ENCODE measurements at regions not wholly inside any gene's neighbourhood (a gene's known extent, or its start where the extent isn't known, plus 50 kb on each side); places are given as distances from the start of the nearest gene placed in this dataset.

DNA sequence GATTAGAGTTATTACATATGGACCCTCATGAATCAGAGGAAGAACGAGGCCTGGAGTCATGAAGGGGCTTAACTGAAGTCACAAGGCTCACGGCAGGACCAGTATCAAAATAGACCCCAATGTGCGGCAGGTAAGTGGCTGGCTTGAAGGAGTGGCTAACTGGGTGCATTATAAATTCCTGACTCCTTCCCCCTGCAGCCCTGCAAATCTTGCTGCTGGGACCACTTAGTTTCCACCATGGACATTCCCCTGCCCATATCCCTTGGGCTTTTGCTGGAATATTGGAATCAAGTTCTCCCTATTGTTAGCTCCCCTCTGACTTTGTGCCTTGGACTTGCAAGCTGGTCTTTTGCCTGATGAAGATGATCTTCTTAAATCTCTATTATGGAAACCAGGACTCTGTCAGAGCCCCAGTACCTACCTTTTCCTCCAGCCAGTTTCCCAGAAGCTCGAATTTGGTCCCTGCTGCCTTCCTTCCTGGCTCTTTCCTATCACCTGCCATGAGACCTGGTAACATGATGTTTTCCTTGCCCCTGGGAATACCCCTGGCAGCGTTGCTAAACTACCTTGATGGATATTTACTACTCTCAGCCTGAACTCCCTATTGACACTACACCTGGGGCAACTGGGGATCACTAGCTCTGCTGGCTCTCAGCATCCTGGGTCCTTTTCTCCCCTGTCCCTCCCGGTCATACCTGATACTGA lies 156.0 kb upstream of the JUN start:
- TF ChIP-seq, protein P1, sequence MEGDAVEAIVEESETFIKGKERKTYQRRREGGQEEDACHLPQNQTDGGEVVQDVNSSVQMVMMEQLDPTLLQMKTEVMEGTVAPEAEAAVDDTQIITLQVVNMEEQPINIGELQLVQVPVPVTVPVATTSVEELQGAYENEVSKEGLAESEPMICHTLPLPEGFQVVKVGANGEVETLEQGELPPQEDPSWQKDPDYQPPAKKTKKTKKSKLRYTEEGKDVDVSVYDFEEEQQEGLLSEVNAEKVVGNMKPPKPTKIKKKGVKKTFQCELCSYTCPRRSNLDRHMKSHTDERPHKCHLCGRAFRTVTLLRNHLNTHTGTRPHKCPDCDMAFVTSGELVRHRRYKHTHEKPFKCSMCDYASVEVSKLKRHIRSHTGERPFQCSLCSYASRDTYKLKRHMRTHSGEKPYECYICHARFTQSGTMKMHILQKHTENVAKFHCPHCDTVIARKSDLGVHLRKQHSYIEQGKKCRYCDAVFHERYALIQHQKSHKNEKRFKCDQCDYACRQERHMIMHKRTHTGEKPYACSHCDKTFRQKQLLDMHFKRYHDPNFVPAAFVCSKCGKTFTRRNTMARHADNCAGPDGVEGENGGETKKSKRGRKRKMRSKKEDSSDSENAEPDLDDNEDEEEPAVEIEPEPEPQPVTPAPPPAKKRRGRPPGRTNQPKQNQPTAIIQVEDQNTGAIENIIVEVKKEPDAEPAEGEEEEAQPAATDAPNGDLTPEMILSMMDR (IDR thresholded peaks at IDR 0.05; ENCODE audit: insufficient read depth, low read length): no peak

DNA sequence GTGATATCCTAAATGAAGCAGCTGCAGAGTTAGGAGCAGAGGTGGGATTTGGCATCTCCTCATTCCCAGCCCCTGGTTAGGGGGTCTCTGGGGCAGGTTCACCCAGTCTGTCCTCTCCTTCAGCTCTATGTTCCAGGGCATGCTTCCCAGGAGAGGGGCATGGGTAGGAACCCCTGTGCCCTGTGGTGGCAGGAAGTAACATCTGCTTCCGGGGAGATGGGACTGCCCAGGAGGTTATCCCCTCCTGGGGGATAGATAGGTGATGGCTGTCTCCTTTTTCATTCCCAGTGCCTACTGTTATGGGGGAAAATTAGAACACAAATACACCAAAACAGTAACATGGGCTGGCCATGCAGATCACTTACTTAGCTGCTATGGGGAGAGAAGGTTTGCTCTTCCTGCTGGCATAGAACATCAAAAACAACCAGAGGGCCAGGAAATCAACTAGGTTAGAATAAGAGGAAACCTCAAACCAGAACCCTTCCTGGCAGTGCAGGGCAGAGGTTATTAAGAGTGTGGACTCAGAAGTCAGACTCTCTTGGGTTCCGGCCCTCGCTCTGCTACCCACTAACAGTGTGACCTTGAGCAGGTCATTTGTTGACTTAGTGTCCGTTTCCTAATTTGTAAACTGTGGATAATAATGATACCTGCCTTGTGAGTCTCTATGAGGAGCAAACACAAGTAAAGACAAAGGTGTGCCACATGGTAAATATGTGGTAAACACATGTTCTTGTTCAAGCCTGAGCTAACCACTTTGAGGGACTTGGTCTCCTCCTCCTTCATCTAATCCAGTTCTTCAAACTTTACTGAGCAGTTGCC lies 157.8 kb upstream of the JUN start:
- DNase-seq (ENCODE audit: low read depth): no peak
- TF ChIP-seq, protein P1 (IDR thresholded peaks at IDR 0.05; ENCODE audit: insufficient read depth, low read length): no peak
- no peak overlapping the region for H3K4me3 ChIP-seq (ENCODE audit: low read depth, low read length)

More for the DNA sequence above, 156.0 kb upstream of the JUN start:
- DNase-seq (ENCODE audit: low read depth): no peak
- no peak overlapping the region for H3K4me3 ChIP-seq (ENCODE audit: low read depth, low read length)

DNA sequence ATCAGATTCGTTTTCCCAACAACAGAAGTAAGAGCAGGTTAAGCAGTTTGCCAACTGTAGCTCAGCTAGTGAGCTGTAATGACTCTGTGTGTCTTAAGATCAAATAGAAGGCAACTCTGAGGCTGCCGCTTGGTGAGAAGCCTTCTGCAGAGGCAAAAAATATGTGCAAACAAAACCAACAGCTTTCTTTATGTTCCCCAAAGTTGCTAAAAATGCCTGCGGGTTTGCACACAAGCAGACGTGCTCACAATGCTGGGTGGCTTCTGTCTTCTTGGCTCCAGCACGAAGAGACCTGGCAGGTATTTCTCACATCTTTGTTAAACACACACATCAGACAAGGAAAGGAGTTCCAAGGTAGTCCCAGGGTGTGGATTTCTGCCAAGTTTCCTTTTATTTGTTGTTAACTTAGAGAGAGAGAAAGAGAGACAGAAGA lies 158.9 kb upstream of the JUN start:
- TF ChIP-seq, protein P1 (IDR thresholded peaks at IDR 0.05; ENCODE audit: insufficient read depth, low read length): no peak
- DNase-seq (ENCODE audit: low read depth): no peak
- no peak overlapping the region for H3K4me3 ChIP-seq (ENCODE audit: low read depth, low read length)

DNA sequence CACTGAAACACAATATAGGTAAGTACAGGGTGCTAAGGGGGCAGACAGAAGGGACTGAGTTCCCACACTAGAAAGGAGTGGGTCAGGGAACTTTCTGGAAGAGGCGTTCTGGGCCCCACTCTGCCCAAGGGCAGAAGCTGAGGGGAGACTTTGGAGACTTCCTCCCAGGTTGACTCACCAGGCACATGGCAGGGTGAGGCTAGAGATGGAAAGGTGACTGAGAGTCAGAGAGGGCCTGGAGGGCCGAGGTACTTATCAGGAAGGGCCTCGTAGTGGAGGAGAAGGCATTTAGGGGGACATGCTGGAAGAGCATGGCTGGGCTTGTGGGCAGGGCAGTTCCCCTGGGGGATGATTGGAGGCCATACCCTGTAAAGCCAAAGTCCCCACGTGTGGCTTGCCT lies 159.9 kb upstream of the JUN start:
- no peak overlapping the region for H3K4me3 ChIP-seq (ENCODE audit: low read depth, low read length)
- DNase-seq (ENCODE audit: low read depth): no peak
- TF ChIP-seq, protein P1 (IDR thresholded peaks at IDR 0.05; ENCODE audit: insufficient read depth, low read length): no peak

DNA sequence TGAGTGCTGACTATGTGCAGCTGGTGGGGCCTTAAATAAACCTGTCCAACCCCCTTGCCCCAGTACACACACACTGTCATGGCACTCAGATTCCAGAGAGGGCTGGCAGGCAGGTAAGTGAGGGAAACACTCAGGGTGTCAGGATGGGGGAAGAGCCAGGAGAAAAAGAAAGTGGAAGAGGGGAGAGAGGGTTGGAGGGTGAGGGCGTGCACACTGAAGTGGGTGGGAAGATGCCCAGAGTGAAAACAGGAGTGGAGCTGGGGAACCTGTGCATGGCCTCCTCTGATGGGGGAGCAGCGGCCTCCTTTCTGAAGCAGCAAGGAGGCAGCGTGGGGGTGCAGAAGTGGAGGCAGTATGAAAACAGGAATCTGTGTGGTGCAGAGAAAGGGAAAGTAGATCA lies 160.6 kb upstream of the JUN start:
- no peak overlapping the region for H3K4me3 ChIP-seq (ENCODE audit: low read depth, low read length)
- TF ChIP-seq, protein P1 (IDR thresholded peaks at IDR 0.05; ENCODE audit: insufficient read depth, low read length): no peak
- no peak for DNase-seq (ENCODE audit: low read depth)

DNA sequence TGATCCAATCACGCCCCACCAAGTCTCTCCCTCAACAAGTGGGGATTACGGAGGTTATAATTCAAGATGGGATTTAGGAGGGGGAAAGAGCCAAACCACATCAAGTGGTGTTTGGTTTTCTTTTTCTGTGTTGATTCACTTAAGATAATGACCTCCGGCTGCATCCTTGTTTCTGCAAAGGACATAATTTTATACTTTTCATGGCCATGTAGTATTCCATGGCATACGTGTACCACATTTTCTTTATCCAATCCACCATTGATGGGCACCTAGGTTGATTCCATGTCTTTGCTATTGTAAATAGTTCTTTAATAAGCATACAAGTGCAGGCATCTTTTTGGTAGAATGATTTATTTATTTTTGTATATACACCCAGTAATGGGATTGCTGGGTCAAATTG lies 162.5 kb upstream of the JUN start:
- TF ChIP-seq, protein P1 (IDR thresholded peaks at IDR 0.05; ENCODE audit: insufficient read depth, low read length): no peak

More for the DNA sequence above, 162.5 kb upstream of the JUN start:
- DNase-seq (ENCODE audit: low read depth): no peak
- H3K4me3 ChIP-seq (ENCODE audit: low read depth, low read length): no peak overlapping the region

Measured in fibroblast of the aortic adventitia (primary cell).